ENCODE measurements at regions not wholly inside any gene's neighbourhood (a gene's known extent, or its start where the extent isn't known, plus 50 kb on each side); places are given as distances from the start of the nearest gene placed in this dataset.

DNA sequence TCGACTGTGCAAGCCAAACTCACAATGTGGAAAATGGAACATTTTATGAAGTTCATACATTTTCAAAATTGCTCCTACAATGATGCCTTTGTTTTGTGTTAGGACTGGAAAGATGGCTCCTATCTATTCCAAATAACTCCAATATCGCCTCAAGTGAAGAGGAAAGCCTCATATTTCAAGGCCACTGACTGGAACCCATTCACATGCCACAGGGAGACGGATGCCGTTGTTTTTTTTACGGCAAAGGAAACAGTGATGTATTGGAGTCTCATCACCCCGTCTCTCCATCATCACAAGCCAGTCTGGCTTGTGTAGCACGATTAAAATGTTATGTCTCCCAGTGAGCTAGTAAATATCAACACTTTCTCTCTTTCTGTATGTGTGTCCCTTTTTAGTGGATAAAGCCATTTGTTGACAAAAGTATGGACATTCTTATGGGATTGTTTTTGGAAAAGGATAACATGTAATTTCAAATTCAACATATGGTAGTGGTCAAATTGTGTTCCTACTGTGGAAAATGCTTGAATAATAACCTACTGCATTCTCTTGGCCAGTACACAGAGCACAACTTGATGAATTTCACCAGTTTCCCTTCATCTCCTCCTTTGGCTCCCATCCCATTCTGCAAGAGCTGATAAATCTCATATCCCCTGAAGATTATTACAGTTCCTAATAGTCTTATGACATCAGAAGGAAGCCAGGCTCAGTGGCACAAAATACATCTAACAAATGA is 109.5 kb upstream of the PITRM1 start:
- H3K27me3 ChIP-seq (ENCODE audit: low read length), result no peaks in the 10 kb centered on the region
- no peak overlapping the region for H3K4me2 ChIP-seq (ENCODE audit: low read length)
- no peaks in the 10 kb centered on the region for H3K9me3 ChIP-seq (ENCODE audit: low read length)
- H3K4me1 ChIP-seq (ENCODE audit: insufficient read depth, low read length), result no peaks in the 10 kb centered on the region
- H3K36me3 ChIP-seq (ENCODE audit: low read depth, low read length), result no peaks in the 10 kb centered on the region
- H3K4me3 ChIP-seq (ENCODE audit: low read length), result no peak overlapping the region
- ChIA-PET POLR2A (ENCODE audit: unreplicated experiment) (no interaction called here), CTCF (no interaction called here)
- H3K9me2 ChIP-seq (replicated peaks; ENCODE audit: low read length), result no peaks in the 10 kb centered on the region
- ATAC-seq, result no peak
- no peak overlapping the region for H3K27ac ChIP-seq (ENCODE audit: low read length)
- TF ChIP-seq EZH2 (IDR thresholded peaks at IDR 0.05; ENCODE audit: low read length, unreplicated experiment) (no peak), EZH2phosphoT487 (IDR thresholded peaks at IDR 0.05; ENCODE audit: borderline replicate concordance, low read length) (no peak)
- DNase-seq, result no peak
- H2AFZ ChIP-seq (ENCODE audit: low read length), result no peak overlapping the region
- H4K20me1 ChIP-seq (ENCODE audit: low read length), result no peaks in the 10 kb centered on the region
- H3K9ac ChIP-seq (ENCODE audit: low read length), result no peak overlapping the region
- intact Hi-C loops (cut with micrococcal nuclease), result no loop called here
- H3K79me2 ChIP-seq (ENCODE audit: low read length), result no peaks in the 10 kb centered on the region
- no TSS peak for BruUV-seq (replicated peaks)
- no peaks in the 10 kb centered on the region for H3F3A ChIP-seq (ENCODE audit: low read length, unreplicated experiment)

DNA sequence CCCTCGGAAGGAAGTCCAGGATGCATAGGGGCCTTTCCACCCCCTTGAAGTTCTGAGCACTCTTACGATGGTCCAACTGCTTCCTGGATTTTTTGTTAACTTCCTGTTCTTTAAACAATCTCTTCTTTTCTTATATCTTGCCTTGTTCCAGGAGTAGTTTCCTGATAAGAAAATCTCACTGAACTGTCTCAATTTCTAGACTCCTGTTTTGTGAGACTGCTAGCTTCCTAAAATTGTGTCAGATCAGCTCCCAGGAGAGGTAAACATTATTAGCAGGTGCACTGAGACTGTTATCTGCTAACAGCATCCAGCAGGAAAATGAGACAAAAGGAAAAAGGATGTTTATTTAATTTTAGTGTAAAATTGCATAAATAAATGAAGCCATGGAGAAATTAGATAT is 106.2 kb upstream of the PITRM1 start:
- Histone ChIP-seq H3K4me2 (ENCODE audit: low read length) (no peak overlapping the region), H3K4me3 (ENCODE audit: low read length) (no peak overlapping the region), H2AFZ (ENCODE audit: low read length) (no peak overlapping the region), H3F3A (ENCODE audit: low read length, unreplicated experiment) (no peaks in the 10 kb centered on the region), H4K20me1 (ENCODE audit: low read length) (no peaks in the 10 kb centered on the region), H3K9me2 (replicated peaks; ENCODE audit: low read length) (no peaks in the 10 kb centered on the region), H3K27me3 (ENCODE audit: low read length) (no peaks in the 10 kb centered on the region), H3K9ac (ENCODE audit: low read length) (no peak overlapping the region), H3K4me1 (ENCODE audit: insufficient read depth, low read length) (no peaks in the 10 kb centered on the region), H3K27ac (ENCODE audit: low read length) (no peak overlapping the region), H3K36me3 (ENCODE audit: low read depth, low read length) (no peaks in the 10 kb centered on the region), H3K9me3 (ENCODE audit: low read length) (no peaks in the 10 kb centered on the region), H3K79me2 (ENCODE audit: low read length) (no peaks in the 10 kb centered on the region)
- intact Hi-C loops (cut with micrococcal nuclease), result no loop called here
- ATAC-seq (no peak), DNase-seq (no peak)
- POLR2A ChIA-PET (ENCODE audit: unreplicated experiment), result no interaction called here
- CTCF ChIA-PET, result no interaction called here
- BruUV-seq (replicated peaks), result no TSS peak
- TF ChIP-seq EZH2 (IDR thresholded peaks at IDR 0.05; ENCODE audit: low read length, unreplicated experiment) (no peak), EZH2phosphoT487 (IDR thresholded peaks at IDR 0.05; ENCODE audit: borderline replicate concordance, low read length) (no peak)
- TF ChIP-seq, protein P1, sequence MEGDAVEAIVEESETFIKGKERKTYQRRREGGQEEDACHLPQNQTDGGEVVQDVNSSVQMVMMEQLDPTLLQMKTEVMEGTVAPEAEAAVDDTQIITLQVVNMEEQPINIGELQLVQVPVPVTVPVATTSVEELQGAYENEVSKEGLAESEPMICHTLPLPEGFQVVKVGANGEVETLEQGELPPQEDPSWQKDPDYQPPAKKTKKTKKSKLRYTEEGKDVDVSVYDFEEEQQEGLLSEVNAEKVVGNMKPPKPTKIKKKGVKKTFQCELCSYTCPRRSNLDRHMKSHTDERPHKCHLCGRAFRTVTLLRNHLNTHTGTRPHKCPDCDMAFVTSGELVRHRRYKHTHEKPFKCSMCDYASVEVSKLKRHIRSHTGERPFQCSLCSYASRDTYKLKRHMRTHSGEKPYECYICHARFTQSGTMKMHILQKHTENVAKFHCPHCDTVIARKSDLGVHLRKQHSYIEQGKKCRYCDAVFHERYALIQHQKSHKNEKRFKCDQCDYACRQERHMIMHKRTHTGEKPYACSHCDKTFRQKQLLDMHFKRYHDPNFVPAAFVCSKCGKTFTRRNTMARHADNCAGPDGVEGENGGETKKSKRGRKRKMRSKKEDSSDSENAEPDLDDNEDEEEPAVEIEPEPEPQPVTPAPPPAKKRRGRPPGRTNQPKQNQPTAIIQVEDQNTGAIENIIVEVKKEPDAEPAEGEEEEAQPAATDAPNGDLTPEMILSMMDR (conservative IDR thresholded peaks at IDR 0.05; ENCODE audit: low read depth, low read length), result no peak

DNA sequence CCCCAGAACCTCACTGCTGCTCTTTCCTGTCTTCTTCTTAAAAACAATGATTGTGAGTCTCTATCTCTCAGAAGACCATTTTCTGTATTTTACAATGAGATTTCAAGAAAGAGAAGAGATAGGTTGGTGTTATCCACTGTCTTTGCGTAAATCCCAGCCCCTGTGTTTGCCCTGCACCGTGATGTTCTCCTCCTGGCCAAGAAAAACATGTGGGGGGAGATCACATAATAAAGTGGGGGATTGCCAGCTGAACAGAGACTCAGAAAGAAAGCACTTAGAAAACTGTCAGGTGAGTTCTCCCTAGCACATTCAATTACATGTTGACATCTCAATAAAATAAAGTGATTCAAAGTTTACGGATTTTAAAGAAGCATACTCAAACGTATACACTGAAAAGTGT is 105.0 kb upstream of the PITRM1 start:
- Histone ChIP-seq H3K27ac (ENCODE audit: low read length) (no peak overlapping the region), H3K9me3 (ENCODE audit: low read length) (no peaks in the 10 kb centered on the region), H3K36me3 (ENCODE audit: low read depth, low read length) (no peaks in the 10 kb centered on the region), H3F3A (ENCODE audit: low read length, unreplicated experiment) (no peaks in the 10 kb centered on the region), H3K9ac (ENCODE audit: low read length) (no peak overlapping the region), H4K20me1 (ENCODE audit: low read length) (no peaks in the 10 kb centered on the region), H2AFZ (ENCODE audit: low read length) (no peak overlapping the region), H3K4me1 (ENCODE audit: insufficient read depth, low read length) (no peaks in the 10 kb centered on the region), H3K79me2 (ENCODE audit: low read length) (no peaks in the 10 kb centered on the region), H3K27me3 (ENCODE audit: low read length) (no peaks in the 10 kb centered on the region), H3K9me2 (replicated peaks; ENCODE audit: low read length) (no peaks in the 10 kb centered on the region), H3K4me2 (ENCODE audit: low read length) (no peak overlapping the region), H3K4me3 (ENCODE audit: low read length) (no peak overlapping the region)
- POLR2A ChIA-PET (ENCODE audit: unreplicated experiment), result no interaction called here
- DNase-seq (no peak), ATAC-seq (no peak)
- CTCF ChIA-PET, result no interaction called here
- no peak for TF ChIP-seq EZH2phosphoT487 (IDR thresholded peaks at IDR 0.05; ENCODE audit: borderline replicate concordance, low read length)
- intact Hi-C loops (cut with micrococcal nuclease), result no loop called here
- BruUV-seq (replicated peaks), result no TSS peak

DNA sequence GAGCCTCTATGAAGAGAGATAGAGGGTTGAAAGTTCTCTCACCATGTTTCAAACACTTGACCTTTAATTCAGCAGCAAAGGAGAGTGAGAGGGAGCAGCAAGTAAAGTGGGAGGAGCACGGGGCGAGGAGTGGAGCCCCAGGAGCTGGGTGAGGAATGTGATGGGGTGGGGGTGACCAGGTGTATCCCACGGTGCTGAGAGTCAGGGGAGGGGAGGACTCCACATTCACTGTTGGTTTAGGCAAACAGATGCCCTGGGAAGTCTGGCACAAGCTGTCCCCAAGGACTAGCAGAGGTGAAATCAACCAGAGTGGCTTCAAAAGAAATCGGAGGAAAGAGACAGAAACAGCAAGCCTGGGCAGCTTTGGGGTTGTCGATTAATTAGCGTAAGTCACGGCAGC is 101.8 kb upstream of the PITRM1 start:
- H3K4me3 ChIP-seq (ENCODE audit: low read length), result no peak overlapping the region
- H4K20me1 ChIP-seq (ENCODE audit: low read length), result no peaks in the 10 kb centered on the region
- H3K27ac ChIP-seq (ENCODE audit: low read length), result no peak overlapping the region
- no peaks in the 10 kb centered on the region for H3K27me3 ChIP-seq (ENCODE audit: low read length)
- no peak for DNase-seq
- TF ChIP-seq, protein P1 (conservative IDR thresholded peaks at IDR 0.05; ENCODE audit: low read depth, low read length), result no peak
- TF ChIP-seq EZH2 (IDR thresholded peaks at IDR 0.05; ENCODE audit: low read length, unreplicated experiment) (no peak), EZH2phosphoT487 (IDR thresholded peaks at IDR 0.05; ENCODE audit: borderline replicate concordance, low read length) (no peak)
- no peaks in the 10 kb centered on the region for H3F3A ChIP-seq (ENCODE audit: low read length, unreplicated experiment)
- POLR2A ChIA-PET (ENCODE audit: unreplicated experiment), result no interaction called here
- H3K4me1 ChIP-seq (ENCODE audit: insufficient read depth, low read length), result no peaks in the 10 kb centered on the region
- no peaks in the 10 kb centered on the region for H3K79me2 ChIP-seq (ENCODE audit: low read length)
- H3K36me3 ChIP-seq (ENCODE audit: low read depth, low read length), result no peaks in the 10 kb centered on the region
- ATAC-seq, result no peak
- H2AFZ ChIP-seq (ENCODE audit: low read length), result no peak overlapping the region
- CTCF ChIA-PET, result no interaction called here
- no TSS peak for BruUV-seq (replicated peaks)
- intact Hi-C loops (cut with micrococcal nuclease), result no loop called here
- no peaks in the 10 kb centered on the region for H3K9me2 ChIP-seq (replicated peaks; ENCODE audit: low read length)
- no peaks in the 10 kb centered on the region for H3K9me3 ChIP-seq (ENCODE audit: low read length)
- no peak overlapping the region for H3K4me2 ChIP-seq (ENCODE audit: low read length)
- H3K9ac ChIP-seq (ENCODE audit: low read length), result no peak overlapping the region

All from PC-3 (cell line).